HUES48 (cell line): ENCODE measurements at regions not wholly inside any gene's neighbourhood (a gene's known extent, or its start where the extent isn't known, plus 50 kb on each side); places are given as distances from the start of the nearest gene placed in this dataset.

Source experiments
- H3K27ac ChIP-seq: one replicate; pipeline ENCODE4 v1.7.0; 2013; ENCODE audit warnings: low read depth, low read length, inconsistent platforms
- H3K27me3 ChIP-seq: 2 replicates; pipeline ENCODE4 v1.6.1; 2013; ENCODE audit warnings: mild to moderate bottlenecking, low read length; ENCODE audit not compliant: control insufficient read depth, insufficient read depth
- H3K36me3 ChIP-seq: 2 replicates; pipeline ENCODE4 v1.6.1; 2013; ENCODE audit warnings: low read length; ENCODE audit not compliant: control insufficient read depth, insufficient read depth
- H3K4me1 ChIP-seq: 2 replicates; pipeline ENCODE4 v1.6.1; 2013; ENCODE audit warnings: mild to moderate bottlenecking, low read length; ENCODE audit not compliant: control insufficient read depth, insufficient read depth
- H3K4me3 ChIP-seq: 2 replicates; pipeline ENCODE4 v1.5.1; 2013; ENCODE audit warnings: mild to moderate bottlenecking, low read depth, low read length
- H3K9ac ChIP-seq: 2 replicates; pipeline ENCODE4 v1.6.1; 2013; ENCODE audit warnings: mild to moderate bottlenecking, low read depth, low read length, moderate library complexity
- H3K9me3 ChIP-seq: 2 replicates; pipeline ENCODE4 v1.6.1; 2013; ENCODE audit warnings: low read length; ENCODE audit not compliant: control insufficient read depth, insufficient read depth

DNA sequence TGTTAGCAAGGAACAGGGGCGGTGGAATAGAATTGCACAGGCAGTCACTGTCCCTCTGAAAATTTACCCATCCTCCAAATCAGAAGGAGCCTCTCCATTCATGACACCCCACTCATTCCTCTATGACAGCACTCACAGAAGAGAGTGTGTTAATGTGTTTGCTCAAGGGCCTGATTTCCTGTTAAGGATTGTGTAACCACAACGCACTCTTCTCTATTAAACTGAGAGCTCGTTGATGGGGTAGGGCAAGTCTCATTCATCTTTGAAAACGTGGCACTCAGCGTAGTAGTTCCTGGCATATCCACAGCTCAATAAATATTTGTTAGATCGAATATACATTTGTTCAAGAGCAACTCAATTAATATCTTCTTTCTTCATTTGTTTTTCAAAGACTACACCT, 106.4 kb downstream of the VAPA start:
- Histone ChIP-seq H3K27ac (no peak overlapping the region), H3K4me3 (no peak overlapping the region), H3K9me3 (no peaks in the 10 kb centered on the region), H3K4me1 (no peaks in the 10 kb centered on the region), H3K36me3 (no peaks in the 10 kb centered on the region), H3K9ac (no peak overlapping the region), H3K27me3 (no peaks in the 10 kb centered on the region)

DNA sequence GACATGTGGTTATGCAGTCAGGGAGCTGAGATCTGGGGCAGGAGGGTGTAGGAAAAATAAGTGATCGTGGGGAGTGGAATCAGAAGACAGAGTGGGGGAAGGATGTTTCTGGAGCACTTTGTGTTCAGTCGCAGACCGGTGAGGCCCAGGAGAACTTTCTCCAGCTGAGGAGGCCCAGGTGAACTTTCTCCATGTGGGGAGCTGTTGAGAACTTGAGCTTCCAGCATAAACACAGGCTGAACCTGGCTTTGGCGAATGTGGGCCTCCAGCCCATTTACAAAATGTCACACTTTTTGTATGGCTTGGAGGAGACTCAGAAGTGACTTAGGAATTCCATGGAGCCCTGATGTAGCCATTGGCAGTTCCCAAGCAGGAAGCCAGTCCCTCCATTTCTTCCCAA, 108.5 kb downstream of the VAPA start:
- Histone ChIP-seq H3K9ac (no peak overlapping the region), H3K27me3 (no peaks in the 10 kb centered on the region), H3K27ac (no peak overlapping the region), H3K9me3 (no peaks in the 10 kb centered on the region), H3K36me3 (no peaks in the 10 kb centered on the region), H3K4me1 (no peaks in the 10 kb centered on the region), H3K4me3 (no peak overlapping the region)

DNA sequence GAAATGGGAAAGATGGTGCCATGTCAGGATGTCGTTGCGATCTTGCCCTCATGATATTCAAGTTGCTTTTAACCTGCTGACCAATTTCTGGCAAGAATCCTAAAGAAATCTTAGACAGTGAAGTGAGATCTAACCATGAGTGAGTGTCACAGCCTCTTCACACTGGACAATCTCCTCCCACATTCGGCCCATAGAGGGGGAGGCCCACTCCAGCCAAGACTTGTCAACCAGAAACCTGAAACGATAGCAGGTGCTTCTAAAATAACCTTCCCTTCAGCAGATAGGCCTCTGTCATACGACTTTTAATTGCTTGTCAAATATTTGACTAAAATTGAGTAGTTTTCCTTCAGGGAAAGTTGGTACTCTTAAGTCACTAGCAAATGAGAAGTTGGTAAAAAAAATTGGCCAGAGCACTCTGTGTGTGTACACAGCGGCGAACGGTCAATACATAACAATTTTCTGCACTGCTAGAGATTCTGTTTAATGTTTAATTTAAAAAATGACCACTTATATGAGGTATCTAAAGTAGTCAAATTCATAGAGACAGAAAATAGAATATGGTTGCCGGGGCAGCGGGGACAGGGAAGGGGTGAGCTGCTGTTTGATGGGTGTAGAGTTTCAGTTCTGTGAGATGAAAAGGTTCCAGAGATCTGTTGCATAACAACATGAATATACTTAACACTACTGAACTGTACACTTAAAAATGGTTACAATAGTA, 110.2 kb downstream of the VAPA start:
- no peak overlapping the region for H3K27ac ChIP-seq

DNA sequence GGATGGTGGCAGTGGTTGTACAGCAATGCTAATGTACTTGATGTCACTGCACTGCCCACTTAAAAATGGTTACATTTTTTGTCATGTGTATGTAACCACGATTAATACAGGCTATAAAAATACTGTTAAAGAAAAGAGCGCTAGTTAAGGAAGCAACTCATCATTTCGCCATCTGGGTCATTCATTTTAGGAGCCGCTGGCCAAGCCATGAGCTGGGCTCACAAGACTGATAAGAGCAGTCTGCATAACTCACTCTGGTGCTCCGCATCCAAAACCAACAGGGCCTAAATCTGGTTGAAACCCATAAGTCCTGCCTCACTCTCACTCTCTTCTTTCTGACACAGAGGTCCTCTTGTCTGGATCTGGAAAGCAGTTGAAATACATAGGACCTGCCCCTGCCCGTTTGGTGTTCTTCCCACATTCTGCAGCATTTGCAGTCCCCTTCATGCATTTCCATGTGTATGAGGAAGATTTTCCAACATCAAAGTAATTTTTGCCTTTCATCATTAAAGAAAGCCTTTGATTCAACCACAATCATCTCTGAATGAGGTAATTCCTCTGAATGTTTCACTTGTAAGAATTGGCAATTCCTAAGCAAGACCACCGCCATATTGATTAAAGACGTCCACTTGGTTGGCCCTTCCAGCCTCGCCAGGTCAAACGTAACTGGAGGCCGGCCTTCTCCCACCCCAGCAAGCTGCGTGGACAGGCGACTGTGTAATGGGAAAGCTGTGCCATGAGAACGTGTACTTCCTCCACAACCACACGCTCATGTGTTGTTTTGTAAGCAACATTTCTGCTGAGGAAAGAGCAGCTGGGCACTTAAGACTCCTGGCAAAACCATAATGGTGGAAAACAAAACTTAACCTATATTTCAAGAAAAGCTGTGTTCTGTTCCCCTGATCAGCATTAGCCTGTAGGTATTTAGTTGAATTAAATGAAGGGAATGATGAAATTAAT, 112.2 kb downstream of the VAPA start:
- no peak overlapping the region for H3K27ac ChIP-seq
- no peak overlapping the region for H3K9ac ChIP-seq
- H3K27me3 ChIP-seq: no peaks in the 10 kb centered on the region
- H3K4me3 ChIP-seq: no peak overlapping the region
- H3K36me3 ChIP-seq: no peaks in the 10 kb centered on the region
- no peaks in the 10 kb centered on the region for H3K9me3 ChIP-seq
- no peaks in the 10 kb centered on the region for H3K4me1 ChIP-seq

More for the DNA sequence above, 110.2 kb downstream of the VAPA start:
- H3K4me1 ChIP-seq: no peaks in the 10 kb centered on the region
- no peak overlapping the region for H3K4me3 ChIP-seq
- H3K36me3 ChIP-seq: no peaks in the 10 kb centered on the region
- H3K27me3 ChIP-seq: no peaks in the 10 kb centered on the region
- no peaks in the 10 kb centered on the region for H3K9me3 ChIP-seq
- H3K9ac ChIP-seq: no peak overlapping the region

DNA sequence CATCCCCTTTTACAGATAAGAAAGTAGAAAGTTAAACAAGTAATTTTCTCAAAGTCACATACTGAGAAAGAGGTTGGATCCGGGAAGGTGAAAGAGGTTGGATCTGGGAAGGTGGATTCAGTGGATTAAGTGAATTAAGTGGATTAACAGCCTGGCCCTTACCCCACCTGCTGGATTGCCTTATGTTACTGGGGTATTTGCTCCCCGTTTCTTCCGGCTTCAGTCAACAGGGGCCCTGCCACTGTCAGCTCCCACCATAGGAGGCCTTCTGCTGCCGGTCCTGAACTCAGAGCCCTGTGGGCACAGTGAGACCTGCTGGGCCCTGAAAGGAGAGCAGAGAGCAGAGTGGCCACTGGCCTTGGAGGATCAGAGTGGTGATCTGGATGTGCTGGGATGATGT, 113.2 kb downstream of the VAPA start:
- no peaks in the 10 kb centered on the region for H3K27me3 ChIP-seq

DNA sequence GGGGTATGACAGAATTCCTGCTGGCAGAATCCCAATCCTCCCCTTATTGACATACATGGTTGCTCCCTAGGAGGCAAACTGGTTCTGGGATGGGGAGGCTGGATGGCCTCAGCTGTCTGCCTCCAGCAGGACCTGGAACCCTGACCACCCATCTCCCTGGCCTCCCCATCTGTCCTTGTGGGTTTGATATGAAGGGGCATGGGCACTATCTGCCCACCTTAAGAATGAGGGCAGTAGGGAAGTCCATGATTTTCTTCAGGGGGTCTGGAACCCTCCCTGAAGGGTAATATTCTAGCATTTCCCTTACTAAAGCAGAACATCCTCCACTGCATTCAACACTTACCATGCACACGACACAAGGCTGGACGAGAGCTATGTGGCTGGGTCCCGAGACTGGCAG, 113.6 kb downstream of the VAPA start:
- H3K27me3 ChIP-seq: no peaks in the 10 kb centered on the region
- no peak overlapping the region for H3K4me3 ChIP-seq
- peaks cover 4% of the 10 kb centered on the region for H3K4me1 ChIP-seq
- H3K9ac ChIP-seq: no peak overlapping the region
- H3K9me3 ChIP-seq: no peaks in the 10 kb centered on the region
- H3K36me3 ChIP-seq: no peaks in the 10 kb centered on the region
- no peak overlapping the region for H3K27ac ChIP-seq

More for the DNA sequence above, 113.2 kb downstream of the VAPA start:
- H3K27ac ChIP-seq: no peak overlapping the region
- no peaks in the 10 kb centered on the region for H3K9me3 ChIP-seq
- H3K4me3 ChIP-seq: no peak overlapping the region
- peaks cover under 1% of the 10 kb centered on the region; the same call in 1 of the 2 replicates for H3K4me1 ChIP-seq
- no peak overlapping the region for H3K9ac ChIP-seq
- H3K36me3 ChIP-seq: no peaks in the 10 kb centered on the region

DNA sequence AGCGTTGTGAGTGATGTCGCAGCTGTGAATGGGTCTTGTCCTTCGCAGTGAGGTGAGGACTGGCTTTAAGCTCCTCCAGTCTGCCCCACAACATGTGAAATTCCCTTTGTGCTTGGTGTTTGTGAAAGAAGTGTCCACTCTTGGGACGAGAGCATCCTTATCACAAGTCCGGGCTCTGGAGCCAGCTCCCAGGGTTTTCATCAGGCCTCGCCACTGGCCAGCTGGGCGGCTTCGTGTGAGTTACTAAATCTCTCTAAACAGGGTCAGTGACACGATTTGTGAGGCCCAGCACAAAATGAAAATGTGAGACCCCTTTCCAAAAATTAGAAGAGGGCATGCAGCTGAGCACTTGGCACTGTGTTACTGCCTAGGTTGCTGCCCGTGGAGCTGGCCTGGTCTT, 115.9 kb downstream of the VAPA start:
- H3K4me3 ChIP-seq: no peak overlapping the region
- H3K9ac ChIP-seq: no peak overlapping the region
- no peaks in the 10 kb centered on the region for H3K9me3 ChIP-seq
- peaks cover 4% of the 10 kb centered on the region for H3K4me1 ChIP-seq
- no peak overlapping the region for H3K27ac ChIP-seq
- no peaks in the 10 kb centered on the region for H3K36me3 ChIP-seq
- H3K27me3 ChIP-seq: no peaks in the 10 kb centered on the region

DNA sequence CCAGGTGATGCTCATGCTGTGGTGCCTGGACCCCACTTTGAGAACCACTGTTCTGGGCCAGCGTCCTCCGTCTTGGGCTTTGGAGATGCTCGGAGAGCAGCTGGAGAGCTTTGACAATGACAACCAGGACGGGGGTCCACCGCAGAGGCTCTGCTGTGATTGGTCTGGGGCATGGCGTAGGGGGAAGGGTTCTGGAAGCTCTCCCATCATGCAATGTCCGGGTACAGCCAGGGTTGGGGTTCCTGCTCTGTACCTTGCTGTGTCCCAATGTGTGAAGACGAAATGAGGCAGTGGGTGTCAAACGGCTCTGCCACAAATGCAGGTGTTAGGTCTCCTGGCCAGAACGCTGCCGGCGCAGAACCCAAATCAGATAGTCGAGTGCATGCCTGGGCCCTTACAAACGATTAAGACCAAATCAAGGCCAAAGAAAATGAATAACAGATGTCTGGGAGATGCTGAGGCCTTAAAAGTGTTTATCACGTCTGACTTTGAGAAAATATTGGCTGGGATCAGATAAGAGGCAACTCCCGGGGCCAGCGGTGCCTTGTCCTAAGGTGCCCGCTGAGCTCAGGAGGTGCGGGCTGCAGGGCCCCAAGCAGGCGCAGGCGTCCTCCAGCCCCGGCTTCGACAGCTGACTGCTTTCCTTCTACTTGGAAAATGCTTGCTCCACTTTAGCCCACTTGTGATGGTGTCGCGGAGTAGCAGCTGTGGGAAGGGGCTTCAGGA, 117.2 kb downstream of the VAPA start:
- H3K27me3 ChIP-seq: no peaks in the 10 kb centered on the region
- no peak overlapping the region for H3K27ac ChIP-seq
- peaks cover 4% of the 10 kb centered on the region for H3K4me1 ChIP-seq
- no peak overlapping the region for H3K4me3 ChIP-seq
- no peak overlapping the region for H3K9ac ChIP-seq
- H3K36me3 ChIP-seq: no peaks in the 10 kb centered on the region
- no peaks in the 10 kb centered on the region for H3K9me3 ChIP-seq

DNA sequence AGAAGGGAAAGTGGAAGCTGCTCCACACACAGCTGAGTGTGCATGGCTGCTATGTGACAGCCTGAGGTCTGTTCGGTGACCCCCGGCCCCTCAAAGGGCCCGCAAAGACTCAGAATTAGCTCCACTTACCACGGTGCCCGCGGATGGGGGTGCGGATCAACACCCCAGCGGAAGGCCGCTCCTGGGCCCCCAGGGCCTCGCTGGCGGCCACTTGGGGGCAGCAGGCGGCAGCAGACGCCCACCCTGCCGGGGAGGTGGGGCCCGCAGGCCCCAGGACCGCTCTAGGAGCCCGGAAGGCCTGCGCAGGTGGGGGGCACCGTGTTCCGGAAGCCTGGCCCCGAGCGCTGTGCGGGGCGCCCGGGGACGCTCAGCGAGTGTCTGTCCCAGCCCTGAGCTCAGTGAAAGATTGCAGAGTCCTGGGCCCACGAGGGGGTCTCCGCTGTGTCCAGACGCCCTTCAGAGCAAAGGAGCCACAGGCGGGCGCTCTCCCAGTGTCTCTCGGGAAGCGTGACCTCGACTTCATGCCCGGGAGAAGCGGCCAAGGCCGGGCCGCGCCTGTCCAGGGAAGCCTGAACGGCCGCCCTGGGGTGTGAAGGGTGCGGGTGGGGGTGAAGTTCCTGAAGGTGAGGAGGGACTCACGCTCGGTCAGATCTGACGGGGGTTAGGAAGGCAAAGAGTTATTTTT, 118.7 kb downstream of the VAPA start:
- no peaks in the 10 kb centered on the region for H3K27me3 ChIP-seq
- H3K36me3 ChIP-seq: no peaks in the 10 kb centered on the region
- H3K27ac ChIP-seq: no peak overlapping the region
- 0 out of 2 replicates have a peak overlapping the region, but pooled peaks have one; percentile 19 for H3K9ac ChIP-seq
- H3K4me3 ChIP-seq: peak overlapping the region; percentile 44; the same call in 1 of the 2 replicates
- peaks cover 4% of the 10 kb centered on the region for H3K4me1 ChIP-seq
- H3K9me3 ChIP-seq: no peaks in the 10 kb centered on the region

DNA sequence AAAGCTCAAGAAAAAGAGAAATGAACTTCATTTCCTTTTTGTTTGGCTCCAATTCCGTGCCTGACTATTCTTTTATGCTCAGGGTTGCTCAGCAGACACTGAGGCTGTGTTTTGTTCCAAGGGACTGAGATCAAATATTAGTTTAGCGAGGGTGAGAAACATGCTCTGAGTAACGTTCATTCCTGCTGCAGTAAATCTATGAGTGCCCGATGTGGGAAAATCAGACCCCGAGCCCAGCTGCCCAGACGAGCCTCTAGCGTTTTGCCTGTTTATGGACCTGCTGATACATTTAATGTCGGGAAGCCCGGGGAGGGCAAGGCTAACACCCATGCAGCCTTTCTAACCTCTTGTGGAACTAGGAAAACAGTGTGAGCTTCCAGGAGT, 119.2 kb downstream of the VAPA start:
- Histone ChIP-seq H3K27ac (no peak overlapping the region), H3K27me3 (no peaks in the 10 kb centered on the region), H3K4me1 (peaks cover 4% of the 10 kb centered on the region), H3K9me3 (no peaks in the 10 kb centered on the region), H3K36me3 (no peaks in the 10 kb centered on the region), H3K9ac (no peak overlapping the region), H3K4me3 (peak overlapping the region; percentile 44; the same call in 1 of the 2 replicates)
